ENCODE measurements at regions not wholly inside any gene's neighbourhood (a gene's known extent, or its start where the extent isn't known, plus 50 kb on each side); places are given as distances from the start of the nearest gene placed in this dataset.

- Mint-ChIP-seq H3K4me3 (no peak overlapping the region), H3K27ac (no peak overlapping the region), H3K9me3 (peaks cover 4% of the 10 kb centered on the region; the same call in 1 of the 2 replicates), H3K36me3 (ENCODE audit: low read depth) (no peaks in the 10 kb centered on the region), H3K4me1 (ENCODE audit: low read depth) (no peaks in the 10 kb centered on the region), H3K27me3 (ENCODE audit: insufficient read depth) (no peaks in the 10 kb centered on the region)
- TF ChIP-seq CTCF (IDR thresholded peaks at IDR 0.05) = no peak
- no peak for DNase-seq
Measured at GRCh38 chr3:168611826-168612225, 516.1 kb upstream of the GOLIM4 start.

- no peak for DNase-seq
- TF ChIP-seq CTCF (IDR thresholded peaks at IDR 0.05) = no peak
- Mint-ChIP-seq H3K4me1 (ENCODE audit: low read depth) (no peaks in the 10 kb centered on the region), H3K27me3 (ENCODE audit: insufficient read depth) (no peaks in the 10 kb centered on the region), H3K36me3 (ENCODE audit: low read depth) (no peaks in the 10 kb centered on the region), H3K9me3 (peaks cover 4% of the 10 kb centered on the region; the same call in 1 of the 2 replicates), H3K27ac (no peak overlapping the region), H3K4me3 (no peak overlapping the region)
Measured at GRCh38 chr3:168608926-168609325, 513.2 kb upstream of the GOLIM4 start.

- DNase-seq = no peak
- no peak overlapping the region for H3K4me3 Mint-ChIP-seq
- H3K27ac Mint-ChIP-seq = no peak overlapping the region
- H3K36me3 Mint-ChIP-seq (ENCODE audit: low read depth) = no peaks in the 10 kb centered on the region
- H3K9me3 Mint-ChIP-seq = peaks cover 6% of the 10 kb centered on the region; the same call in 1 of the 2 replicates
- H3K27me3 Mint-ChIP-seq (ENCODE audit: insufficient read depth) = no peaks in the 10 kb centered on the region
- no peaks in the 10 kb centered on the region for H3K4me1 Mint-ChIP-seq (ENCODE audit: low read depth)
- no peak for TF ChIP-seq CTCF (IDR thresholded peaks at IDR 0.05)
Measured at GRCh38 chr3:168604767-168605166, 509.0 kb upstream of the GOLIM4 start.

- no peak overlapping the region for H3K27ac Mint-ChIP-seq
- no peak for DNase-seq
- peaks cover 12% of the 10 kb centered on the region for H3K9me3 Mint-ChIP-seq
- no peak for TF ChIP-seq CTCF (IDR thresholded peaks at IDR 0.05)
- no peaks in the 10 kb centered on the region for H3K4me1 Mint-ChIP-seq (ENCODE audit: low read depth)
- no peaks in the 10 kb centered on the region for H3K27me3 Mint-ChIP-seq (ENCODE audit: insufficient read depth)
- H3K4me3 Mint-ChIP-seq = no peak overlapping the region
- H3K36me3 Mint-ChIP-seq (ENCODE audit: low read depth) = no peaks in the 10 kb centered on the region
Measured at GRCh38 chr3:168598250-168598649, 502.5 kb upstream of the GOLIM4 start.

- Mint-ChIP-seq H3K4me3 (no peak overlapping the region), H3K27me3 (ENCODE audit: insufficient read depth) (no peaks in the 10 kb centered on the region), H3K36me3 (ENCODE audit: low read depth) (no peaks in the 10 kb centered on the region), H3K9me3 (peaks cover 15% of the 10 kb centered on the region), H3K4me1 (ENCODE audit: low read depth) (no peaks in the 10 kb centered on the region), H3K27ac (no peak overlapping the region)
- no peak for TF ChIP-seq CTCF (IDR thresholded peaks at IDR 0.05)
- no peak for DNase-seq
Measured at GRCh38 chr3:168596175-168596823, 500.6 kb upstream of the GOLIM4 start.
